ENCODE measurements at regions not wholly inside any gene's neighbourhood (a gene's known extent, or its start where the extent isn't known, plus 50 kb on each side); places are given as distances from the start of the nearest gene placed in this dataset.
"Not testable (repeated sequence)": the region's sequence is repeated elsewhere in the genome, so short reads cannot be mapped to it uniquely, and the experiment has no call there.

- not testable (repeated sequence) for H3K27ac ChIP-seq (ENCODE audit: low read depth, low read length); H2AFZ ChIP-seq (ENCODE audit: low read length, unreplicated experiment); H3K36me3 ChIP-seq (ENCODE audit: insufficient read depth, low read length); H3K4me3 ChIP-seq (ENCODE audit: low read depth, low read length); H3K79me2 ChIP-seq (ENCODE audit: control insufficient read depth, insufficient read depth, low read length, unreplicated experiment); H3K27me3 ChIP-seq (ENCODE audit: insufficient read depth, low read length)
- peaks cover 12% of the 10 kb centered on the region for H3K4me1 ChIP-seq (ENCODE audit: control insufficient read depth, insufficient read depth, low read length, unreplicated experiment)
Observed at GRCh38 chr9:115585458-115585857, 467.5 kb upstream of the TNC start.

- no peak overlapping the region for H3K27ac ChIP-seq (ENCODE audit: low read depth, low read length)
- H3K36me3 ChIP-seq (ENCODE audit: insufficient read depth, low read length): no peaks in the 10 kb centered on the region
- no peak overlapping the region for H2AFZ ChIP-seq (ENCODE audit: low read length, unreplicated experiment)
- no peaks in the 10 kb centered on the region for H3K27me3 ChIP-seq (ENCODE audit: insufficient read depth, low read length)
- no peak overlapping the region for H3K4me3 ChIP-seq (ENCODE audit: low read depth, low read length)
- H3K79me2 ChIP-seq (ENCODE audit: control insufficient read depth, insufficient read depth, low read length, unreplicated experiment): no peaks in the 10 kb centered on the region
- peaks cover 26% of the 10 kb centered on the region for H3K4me1 ChIP-seq (ENCODE audit: control insufficient read depth, insufficient read depth, low read length, unreplicated experiment)
Observed at GRCh38 chr9:115587310-115587709, 469.4 kb upstream of the TNC start.

- no peaks in the 10 kb centered on the region for H3K27me3 ChIP-seq (ENCODE audit: insufficient read depth, low read length)
- H3K36me3 ChIP-seq (ENCODE audit: insufficient read depth, low read length): no peaks in the 10 kb centered on the region
- H3K4me3 ChIP-seq (ENCODE audit: low read depth, low read length): no peak overlapping the region; the same call in 1 of the 2 replicates
- H3K79me2 ChIP-seq (ENCODE audit: control insufficient read depth, insufficient read depth, low read length, unreplicated experiment): no peaks in the 10 kb centered on the region
- peak overlapping the region; percentile 98 for H3K27ac ChIP-seq (ENCODE audit: low read depth, low read length)
- no peak overlapping the region for H2AFZ ChIP-seq (ENCODE audit: low read length, unreplicated experiment)
- H3K4me1 ChIP-seq (ENCODE audit: control insufficient read depth, insufficient read depth, low read length, unreplicated experiment): peaks cover 53% of the 10 kb centered on the region
Observed at GRCh38 chr9:115590011-115590410, 472.1 kb upstream of the TNC start.

- peaks cover 66% of the 10 kb centered on the region for H3K4me1 ChIP-seq (ENCODE audit: control insufficient read depth, insufficient read depth, low read length, unreplicated experiment)
- no peaks in the 10 kb centered on the region for H3K36me3 ChIP-seq (ENCODE audit: insufficient read depth, low read length)
- no peaks in the 10 kb centered on the region for H3K27me3 ChIP-seq (ENCODE audit: insufficient read depth, low read length)
- H3K27ac ChIP-seq (ENCODE audit: low read depth, low read length): peak overlapping the region; percentile 98
- no peaks in the 10 kb centered on the region for H3K79me2 ChIP-seq (ENCODE audit: control insufficient read depth, insufficient read depth, low read length, unreplicated experiment)
- no peak overlapping the region for H3K4me3 ChIP-seq (ENCODE audit: low read depth, low read length)
- no peak overlapping the region for H2AFZ ChIP-seq (ENCODE audit: low read length, unreplicated experiment)
Observed at GRCh38 chr9:115591584-115591984, 473.6 kb upstream of the TNC start.

- Histone ChIP-seq H3K27me3 (ENCODE audit: insufficient read depth, low read length) (no peaks in the 10 kb centered on the region), H3K36me3 (ENCODE audit: insufficient read depth, low read length) (no peaks in the 10 kb centered on the region), H3K4me3 (ENCODE audit: low read depth, low read length) (no peak overlapping the region), H3K4me1 (ENCODE audit: control insufficient read depth, insufficient read depth, low read length, unreplicated experiment) (peaks cover 81% of the 10 kb centered on the region), H2AFZ (ENCODE audit: low read length, unreplicated experiment) (no peak overlapping the region), H3K27ac (ENCODE audit: low read depth, low read length) (peak overlapping the region; percentile 98), H3K79me2 (ENCODE audit: control insufficient read depth, insufficient read depth, low read length, unreplicated experiment) (peaks cover 12% of the 10 kb centered on the region)
Observed at GRCh38 chr9:115593587-115594091, 475.7 kb upstream of the TNC start.

GRCh38 chr9:115594557-115594956 lies 476.6 kb upstream of the TNC start:
- Histone ChIP-seq H3K27ac (ENCODE audit: low read depth, low read length) (peak overlapping the region; percentile 98), H3K4me3 (ENCODE audit: low read depth, low read length) (no peak overlapping the region), H3K36me3 (ENCODE audit: insufficient read depth, low read length) (no peaks in the 10 kb centered on the region), H3K27me3 (ENCODE audit: insufficient read depth, low read length) (no peaks in the 10 kb centered on the region), H2AFZ (ENCODE audit: low read length, unreplicated experiment) (peak overlapping the region; percentile 77), H3K79me2 (ENCODE audit: control insufficient read depth, insufficient read depth, low read length, unreplicated experiment) (peaks cover 12% of the 10 kb centered on the region), H3K4me1 (ENCODE audit: control insufficient read depth, insufficient read depth, low read length, unreplicated experiment) (peaks cover 86% of the 10 kb centered on the region)

GRCh38 chr9:115596021-115596745 lies 478.2 kb upstream of the TNC start:
- peak overlapping the region; percentile 75 for H3K4me3 ChIP-seq (ENCODE audit: low read depth, low read length)
- H3K36me3 ChIP-seq (ENCODE audit: insufficient read depth, low read length): no peaks in the 10 kb centered on the region; the same call in 1 of the 2 replicates
- H3K79me2 ChIP-seq (ENCODE audit: control insufficient read depth, insufficient read depth, low read length, unreplicated experiment): peaks cover 12% of the 10 kb centered on the region
- H3K27ac ChIP-seq (ENCODE audit: low read depth, low read length): peak overlapping the region; percentile 98
- peaks cover 73% of the 10 kb centered on the region for H3K4me1 ChIP-seq (ENCODE audit: control insufficient read depth, insufficient read depth, low read length, unreplicated experiment)
- H3K27me3 ChIP-seq (ENCODE audit: insufficient read depth, low read length): no peaks in the 10 kb centered on the region
- H2AFZ ChIP-seq (ENCODE audit: low read length, unreplicated experiment): no peak overlapping the region

- peaks cover 70% of the 10 kb centered on the region for H3K4me1 ChIP-seq (ENCODE audit: control insufficient read depth, insufficient read depth, low read length, unreplicated experiment)
- peak overlapping the region; percentile 75 for H3K4me3 ChIP-seq (ENCODE audit: low read depth, low read length)
- peak overlapping the region; percentile 98 for H3K27ac ChIP-seq (ENCODE audit: low read depth, low read length)
- peaks cover 12% of the 10 kb centered on the region for H3K79me2 ChIP-seq (ENCODE audit: control insufficient read depth, insufficient read depth, low read length, unreplicated experiment)
- no peak overlapping the region for H2AFZ ChIP-seq (ENCODE audit: low read length, unreplicated experiment)
- no peaks in the 10 kb centered on the region for H3K27me3 ChIP-seq (ENCODE audit: insufficient read depth, low read length)
- no peaks in the 10 kb centered on the region; the same call in 1 of the 2 replicates for H3K36me3 ChIP-seq (ENCODE audit: insufficient read depth, low read length)
Observed at GRCh38 chr9:115596746-115597080, 478.8 kb upstream of the TNC start.

- H3K27ac ChIP-seq (ENCODE audit: low read depth, low read length): peak overlapping the region; percentile 98
- H3K79me2 ChIP-seq (ENCODE audit: control insufficient read depth, insufficient read depth, low read length, unreplicated experiment): peaks cover 12% of the 10 kb centered on the region
- peaks cover 63% of the 10 kb centered on the region for H3K4me1 ChIP-seq (ENCODE audit: control insufficient read depth, insufficient read depth, low read length, unreplicated experiment)
- no peak overlapping the region for H2AFZ ChIP-seq (ENCODE audit: low read length, unreplicated experiment)
- H3K27me3 ChIP-seq (ENCODE audit: insufficient read depth, low read length): no peaks in the 10 kb centered on the region
- H3K36me3 ChIP-seq (ENCODE audit: insufficient read depth, low read length): peaks cover 2% of the 10 kb centered on the region; the same call in 1 of the 2 replicates
- H3K4me3 ChIP-seq (ENCODE audit: low read depth, low read length): peak overlapping the region; percentile 75
Observed at GRCh38 chr9:115597330-115597895, 479.5 kb upstream of the TNC start.

GRCh38 chr9:115598751-115599150 lies 480.8 kb upstream of the TNC start:
- Histone ChIP-seq H3K36me3 (ENCODE audit: insufficient read depth, low read length) (peaks cover 13% of the 10 kb centered on the region), H3K27ac (ENCODE audit: low read depth, low read length) (peak overlapping the region; percentile 98), H3K4me3 (ENCODE audit: low read depth, low read length) (0 out of 2 replicates have a peak overlapping the region, but pooled peaks have one; percentile 75), H3K4me1 (ENCODE audit: control insufficient read depth, insufficient read depth, low read length, unreplicated experiment) (peaks cover 50% of the 10 kb centered on the region), H3K79me2 (ENCODE audit: control insufficient read depth, insufficient read depth, low read length, unreplicated experiment) (peaks cover 12% of the 10 kb centered on the region), H3K27me3 (ENCODE audit: insufficient read depth, low read length) (no peaks in the 10 kb centered on the region), H2AFZ (ENCODE audit: low read length, unreplicated experiment) (no peak overlapping the region)

GRCh38 chr9:115599898-115600297 lies 481.9 kb upstream of the TNC start:
- Histone ChIP-seq H3K4me1 (ENCODE audit: control insufficient read depth, insufficient read depth, low read length, unreplicated experiment) (peaks cover 45% of the 10 kb centered on the region), H3K36me3 (ENCODE audit: insufficient read depth, low read length) (peaks cover 20% of the 10 kb centered on the region), H3K79me2 (ENCODE audit: control insufficient read depth, insufficient read depth, low read length, unreplicated experiment) (peaks cover 12% of the 10 kb centered on the region), H3K27me3 (ENCODE audit: insufficient read depth, low read length) (no peaks in the 10 kb centered on the region), H3K27ac (ENCODE audit: low read depth, low read length) (no peak overlapping the region), H2AFZ (ENCODE audit: low read length, unreplicated experiment) (no peak overlapping the region), H3K4me3 (ENCODE audit: low read depth, low read length) (no peak overlapping the region)
